ENCODE measurements at regions not wholly inside any gene's neighbourhood (a gene's known extent, or its start where the extent isn't known, plus 50 kb on each side); places are given as distances from the start of the nearest gene placed in this dataset.

DNA sequence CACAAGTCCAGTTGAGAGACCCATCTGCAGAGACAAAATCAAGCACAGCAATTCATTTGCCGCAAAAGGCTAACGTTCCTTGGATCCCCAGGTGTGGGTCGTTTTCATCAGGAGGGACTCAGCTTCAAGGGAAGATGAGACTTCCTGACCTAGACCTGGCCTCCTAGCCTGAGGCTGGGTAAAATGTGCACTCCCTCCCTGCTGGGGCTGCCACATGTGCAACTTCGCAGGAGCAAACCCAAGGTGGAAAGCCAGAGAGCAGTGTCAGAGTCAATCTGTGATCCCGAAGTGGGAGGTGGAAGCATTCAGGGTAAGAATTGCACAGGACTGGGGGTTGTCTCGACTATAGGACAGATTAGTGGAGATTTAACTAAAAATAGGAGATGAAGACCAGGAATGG, 164.7 kb upstream of the UMPS start (continued):
- TF ChIP-seq, protein P1, sequence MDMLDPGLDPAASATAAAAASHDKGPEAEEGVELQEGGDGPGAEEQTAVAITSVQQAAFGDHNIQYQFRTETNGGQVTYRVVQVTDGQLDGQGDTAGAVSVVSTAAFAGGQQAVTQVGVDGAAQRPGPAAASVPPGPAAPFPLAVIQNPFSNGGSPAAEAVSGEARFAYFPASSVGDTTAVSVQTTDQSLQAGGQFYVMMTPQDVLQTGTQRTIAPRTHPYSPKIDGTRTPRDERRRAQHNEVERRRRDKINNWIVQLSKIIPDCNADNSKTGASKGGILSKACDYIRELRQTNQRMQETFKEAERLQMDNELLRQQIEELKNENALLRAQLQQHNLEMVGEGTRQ (IDR thresholded peaks at IDR 0.05; ENCODE audit: low read length): no peak
- TF ChIP-seq RBBP5 (IDR thresholded peaks at IDR 0.05; ENCODE audit: borderline replicate concordance, low read depth, low read length) (no peak), CBX8 (IDR thresholded peaks at IDR 0.05; ENCODE audit: borderline replicate concordance, low read depth, low read length) (no peak), POU5F1 (IDR thresholded peaks at IDR 0.05; ENCODE audit: low read depth, low read length) (no peak)
- TF ChIP-seq, protein P2, sequence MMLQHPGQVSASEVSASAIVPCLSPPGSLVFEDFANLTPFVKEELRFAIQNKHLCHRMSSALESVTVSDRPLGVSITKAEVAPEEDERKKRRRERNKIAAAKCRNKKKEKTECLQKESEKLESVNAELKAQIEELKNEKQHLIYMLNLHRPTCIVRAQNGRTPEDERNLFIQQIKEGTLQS (IDR thresholded peaks at IDR 0.05; ENCODE audit: insufficient read depth, low read depth, low read length): no peak
